Stomach (tissue), 8 donors: ENCODE measurements at regions not wholly inside any gene's neighbourhood (a gene's known extent, or its start where the extent isn't known, plus 50 kb on each side); places are given as distances from the start of the nearest gene placed in this dataset.

ENCODE experiments used
- DNase-seq, 2 donors: peaks; one replicate each; pipeline versions ENCODE4 v3.0.0 to v3.0.0-alpha.2; 2013 to 2019
- H3K27ac ChIP-seq, 5 donors: fragments of 200-600 bp in 4 of 5; sonication (generic) in 4 of 5; one replicate each; pipeline ENCODE4 v1.5.1; 2013 to 2019; ENCODE audit warnings: mild to moderate bottlenecking in 1 of 5, moderate library complexity in 1 of 5
- H3K27me3 ChIP-seq, 3 donors: fragments of 200-600 bp; sonication (generic); one replicate each; pipeline ENCODE4 v1.5.1; 2017 to 2019; ENCODE audit warnings: mixed run types in 1 of 3
- H3K36me3 ChIP-seq, 4 donors: fragments of 200-600 bp; sonication (generic); 1 replicate in 3 of 4; 2 replicates in 1 of 4; pipeline ENCODE4 v1.5.1; 2016 to 2019
- H3K4me1 ChIP-seq, 4 donors: fragments of 200-600 bp; sonication (generic); one replicate each; pipeline ENCODE4 v1.5.1; 2016 to 2019
- H3K4me3 ChIP-seq, 4 donors: fragments of 200-600 bp; sonication (generic) in 3 of 4; one replicate each; pipeline ENCODE4 v1.5.1; 2016 to 2019; ENCODE audit warnings: mild to moderate bottlenecking in 1 of 4
- H3K9me3 ChIP-seq, 4 donors: fragments of 200-600 bp; sonication (generic); one replicate each; pipeline ENCODE4 v1.5.1; 2016 to 2019
- CTCF ChIP-seq, 7 experiments: fragments of 450-650 bp in 4 of 7; fragments of 200-600 bp in 3 of 7; sonication (generic) in 3 of 7; IDR thresholded peaks; one replicate each; pipeline ENCODE4 v1.5.1; 2016 to 2019; ENCODE audit warnings: antibody characterized with exemption in 7 of 7, control low read depth in 2 of 7, mild to moderate bottlenecking in 1 of 7
- EP300 ChIP-seq: sonication (generic); formaldehyde crosslinking; IDR thresholded peaks from one replicate; pipeline ENCODE4 v1.6.1; 2017; ENCODE audit warnings: antibody characterized with exemption
- POLR2A ChIP-seq, 4 donors: fragments of 450-650 bp; IDR thresholded peaks; one replicate each; pipeline ENCODE4 v1.6.1; 2016; ENCODE audit warnings: antibody characterized with exemption in 4 of 4, control low read depth in 2 of 4, mild to moderate bottlenecking in 1 of 4, moderate library complexity in 1 of 4
- POLR2AphosphoS5 ChIP-seq, 3 donors: sonication (generic); formaldehyde crosslinking; IDR thresholded peaks; one replicate each; pipeline ENCODE4 v1.6.1; 2016; ENCODE audit warnings: antibody characterized with exemption in 3 of 3
- WGBS, 5 donors: extraction: QIAGEN DNeasy Blood & Tissue Kit in 3 of 5; methylation state at CpG; one replicate each; pipeline versions ENCODE4 v1.1.5 to v1.1.7; 2013 to 2018; 5-methylcytosine and 5-hydroxymethylcytosine counted together
- intact Hi-C: fragments of 100-400 bp; cut with DNase I; formaldehyde crosslinking; loops from one replicate; pipeline ENCODE4 v1.15.1; 2023; ENCODE audit warnings: low total_unique reads
- donor health status: healthy with polysubstance abuse.
- donor health status: Bipolar disorder and iron deficiency.
- donor health status: healthy.

GRCh38 chr7:118708741-118709140 is 484.2 kb downstream of the ANKRD7 start:
- Histone ChIP-seq H3K9me3 (no peaks in the 10 kb centered on the region), H3K27ac (no peak overlapping the region), H3K4me3 (no peak overlapping the region), H3K27me3 (no peaks in the 10 kb centered on the region), H3K36me3 (no peaks in the 10 kb centered on the region), H3K4me1 (no peaks in the 10 kb centered on the region)
- peak in 1 of 2 donors; percentile 7 for DNase-seq
- intact Hi-C loops = no loop called here
- WGBS, 5 donors = 60 to 78% (median 65%) methylated on average over 1 of the region's 1 CpG
- TF ChIP-seq POLR2AphosphoS5 (IDR thresholded peaks at IDR 0.05) (no peak), CTCF (IDR thresholded peaks at IDR 0.05) (no peak), EP300 (no peak), POLR2A (IDR thresholded peaks at IDR 0.05) (no peak)

GRCh38 chr7:118711688-118712087 is 487.2 kb downstream of the ANKRD7 start:
- H3K36me3 ChIP-seq = no peaks in the 10 kb centered on the region
- H3K27ac ChIP-seq = no peak overlapping the region
- DNase-seq = no peak
- intact Hi-C loops = no loop called here
- no peaks in the 10 kb centered on the region for H3K27me3 ChIP-seq
- no peak overlapping the region for H3K4me3 ChIP-seq
- TF ChIP-seq EP300 = no peak
- TF ChIP-seq POLR2AphosphoS5 (IDR thresholded peaks at IDR 0.05) = no peak
- TF ChIP-seq CTCF (IDR thresholded peaks at IDR 0.05) = no peak
- TF ChIP-seq POLR2A (IDR thresholded peaks at IDR 0.05) = no peak
- no peaks in the 10 kb centered on the region for H3K4me1 ChIP-seq
- no peaks in the 10 kb centered on the region for H3K9me3 ChIP-seq

- WGBS, 5 donors = 36 to 61% (median 53%) methylated on average over 4 of the region's 4 CpGs
- Histone ChIP-seq H3K9me3 (peaks cover 0 to 4% (median 0%) of the 10 kb centered on the region in 4 donors), H3K36me3 (no peaks in the 10 kb centered on the region), H3K4me3 (no peak overlapping the region), H3K27ac (no peak overlapping the region), H3K4me1 (no peaks in the 10 kb centered on the region), H3K27me3 (no peaks in the 10 kb centered on the region)
- no peak for TF ChIP-seq POLR2AphosphoS5 (IDR thresholded peaks at IDR 0.05)
- no peak for TF ChIP-seq EP300
- no peak for TF ChIP-seq POLR2A (IDR thresholded peaks at IDR 0.05)
- no peak for TF ChIP-seq CTCF (IDR thresholded peaks at IDR 0.05)
- intact Hi-C loops = no loop called here
- DNase-seq = no peak
These were observed 488.5 kb downstream of the ANKRD7 start for GRCh38 chr7:118713039-118713438.

- DNase-seq = no peak
- H3K27me3 ChIP-seq = no peaks in the 10 kb centered on the region
These were observed 496.1 kb downstream of the ANKRD7 start for GRCh38 chr7:118720632-118721031.

More at GRCh38 chr7:118720632-118721031, 496.1 kb downstream of the ANKRD7 start:
- TF ChIP-seq POLR2AphosphoS5 (IDR thresholded peaks at IDR 0.05) (no peak), EP300 (no peak), CTCF (IDR thresholded peaks at IDR 0.05) (no peak), POLR2A (IDR thresholded peaks at IDR 0.05) (no peak)
- Histone ChIP-seq H3K36me3 (no peaks in the 10 kb centered on the region), H3K27ac (no peak overlapping the region), H3K4me3 (no peak overlapping the region), H3K4me1 (no peaks in the 10 kb centered on the region), H3K9me3 (peaks cover 0 to 8% (median 0%) of the 10 kb centered on the region in 4 donors)
- intact Hi-C loops = no loop called here
- 53 to 65% (median 62%) methylated on average over 4 of the region's 4 CpGs for WGBS, 5 donors
